Epithelial cell of esophagus (primary cell): ENCODE measurements at regions not wholly inside any gene's neighbourhood (a gene's known extent, or its start where the extent isn't known, plus 50 kb on each side); places are given as distances from the start of the nearest gene placed in this dataset.

ENCODE experiments used
- DNase-seq: peaks from one replicate; pipeline ENCODE4 v3.0.0; 2010; ENCODE audit warnings: low read depth
- H3K4me3 ChIP-seq: 2 replicates; pipeline ENCODE4 v1.5.1; 2011; ENCODE audit warnings: mild to moderate bottlenecking, low read length, control low read depth
- TF ChIP-seq, protein P1 (sequence below): IDR thresholded peaks from 2 replicates; pipeline ENCODE4 v1.5.1; 2011; ENCODE audit warnings: low read depth, mild to moderate bottlenecking, low read length, control low read depth, inconsistent platforms; ENCODE audit not compliant: insufficient read depth; ENCODE audit errors: missing control alignments

DNA sequence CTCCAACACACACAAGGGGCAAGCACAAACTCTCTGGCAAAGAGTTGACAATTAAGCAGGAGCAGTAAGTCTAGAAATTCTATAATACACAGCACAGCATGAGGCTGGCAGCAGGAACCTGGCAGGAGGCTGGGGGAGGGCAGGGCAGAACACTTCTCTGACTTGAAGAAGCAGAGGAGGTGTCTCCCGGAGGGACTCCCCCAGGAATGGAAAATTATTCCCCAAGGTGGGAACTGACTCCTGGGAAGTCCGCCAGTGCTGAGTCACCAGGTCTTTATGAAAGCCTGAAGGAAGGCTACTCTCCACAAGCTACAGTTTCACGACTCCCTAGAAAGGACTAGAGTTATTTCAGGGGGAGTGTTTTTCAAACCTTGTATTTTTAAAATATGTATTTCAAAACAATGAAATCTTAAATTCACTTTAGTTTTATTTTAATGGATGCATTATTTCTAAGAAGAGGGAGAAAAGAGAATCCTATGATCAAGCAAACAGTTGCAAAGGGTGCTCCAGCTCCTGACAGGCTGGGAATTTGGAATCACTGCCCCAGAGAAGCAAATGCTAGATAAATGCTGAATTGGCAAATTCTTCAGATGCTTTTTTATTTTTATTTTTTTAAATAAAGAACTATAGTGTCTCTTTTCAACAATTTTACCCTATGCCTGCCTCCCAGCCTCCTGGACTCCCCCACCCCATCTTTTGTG, 192.8 kb downstream of the LY86 start:
- H3K4me3 ChIP-seq, result no peak overlapping the region
- DNase-seq, result peak; percentile 77
- TF ChIP-seq, protein P1, sequence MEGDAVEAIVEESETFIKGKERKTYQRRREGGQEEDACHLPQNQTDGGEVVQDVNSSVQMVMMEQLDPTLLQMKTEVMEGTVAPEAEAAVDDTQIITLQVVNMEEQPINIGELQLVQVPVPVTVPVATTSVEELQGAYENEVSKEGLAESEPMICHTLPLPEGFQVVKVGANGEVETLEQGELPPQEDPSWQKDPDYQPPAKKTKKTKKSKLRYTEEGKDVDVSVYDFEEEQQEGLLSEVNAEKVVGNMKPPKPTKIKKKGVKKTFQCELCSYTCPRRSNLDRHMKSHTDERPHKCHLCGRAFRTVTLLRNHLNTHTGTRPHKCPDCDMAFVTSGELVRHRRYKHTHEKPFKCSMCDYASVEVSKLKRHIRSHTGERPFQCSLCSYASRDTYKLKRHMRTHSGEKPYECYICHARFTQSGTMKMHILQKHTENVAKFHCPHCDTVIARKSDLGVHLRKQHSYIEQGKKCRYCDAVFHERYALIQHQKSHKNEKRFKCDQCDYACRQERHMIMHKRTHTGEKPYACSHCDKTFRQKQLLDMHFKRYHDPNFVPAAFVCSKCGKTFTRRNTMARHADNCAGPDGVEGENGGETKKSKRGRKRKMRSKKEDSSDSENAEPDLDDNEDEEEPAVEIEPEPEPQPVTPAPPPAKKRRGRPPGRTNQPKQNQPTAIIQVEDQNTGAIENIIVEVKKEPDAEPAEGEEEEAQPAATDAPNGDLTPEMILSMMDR, result no peak

DNA sequence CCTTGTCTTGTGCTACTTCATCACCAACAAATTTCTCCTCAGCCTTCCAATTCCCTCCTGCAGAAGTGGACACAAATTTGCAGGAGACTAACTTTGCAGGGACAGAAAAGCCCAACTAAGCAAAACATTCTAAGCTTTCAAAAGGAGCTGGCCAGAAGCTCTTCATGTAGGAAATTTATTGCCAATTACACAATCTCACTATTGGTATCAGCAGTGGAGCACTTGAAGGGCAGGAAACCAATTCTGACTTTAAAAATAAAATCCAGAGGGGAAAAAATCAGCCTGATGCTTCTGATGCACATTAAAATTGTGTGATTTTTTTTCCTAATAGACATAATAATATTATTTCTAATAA, 193.3 kb downstream of the LY86 start:
- TF ChIP-seq, protein P1, result no peak
- no peak for DNase-seq
- no peak overlapping the region for H3K4me3 ChIP-seq

DNA sequence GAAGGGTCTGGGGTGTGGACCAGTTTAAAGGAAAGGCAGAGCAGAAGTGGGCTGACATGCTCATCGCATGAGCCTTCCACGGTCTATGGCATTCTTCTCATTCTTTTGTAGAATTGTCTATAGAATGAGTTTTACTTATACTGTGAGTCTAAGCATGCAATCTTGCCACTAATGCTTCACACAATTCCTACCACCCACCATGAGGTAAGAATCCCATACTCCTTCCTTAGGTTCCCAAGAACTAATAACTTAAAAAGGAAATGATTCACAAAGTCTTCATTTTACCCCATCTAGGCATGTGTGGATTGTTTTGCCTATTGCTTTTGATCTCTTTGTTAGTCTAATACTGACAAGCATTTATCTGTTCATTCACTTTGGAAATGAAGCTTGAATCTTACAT, 195.2 kb downstream of the LY86 start:
- H3K4me3 ChIP-seq, result no peak overlapping the region
- TF ChIP-seq, protein P1, result no peak
- peak; percentile 40 for DNase-seq

DNA sequence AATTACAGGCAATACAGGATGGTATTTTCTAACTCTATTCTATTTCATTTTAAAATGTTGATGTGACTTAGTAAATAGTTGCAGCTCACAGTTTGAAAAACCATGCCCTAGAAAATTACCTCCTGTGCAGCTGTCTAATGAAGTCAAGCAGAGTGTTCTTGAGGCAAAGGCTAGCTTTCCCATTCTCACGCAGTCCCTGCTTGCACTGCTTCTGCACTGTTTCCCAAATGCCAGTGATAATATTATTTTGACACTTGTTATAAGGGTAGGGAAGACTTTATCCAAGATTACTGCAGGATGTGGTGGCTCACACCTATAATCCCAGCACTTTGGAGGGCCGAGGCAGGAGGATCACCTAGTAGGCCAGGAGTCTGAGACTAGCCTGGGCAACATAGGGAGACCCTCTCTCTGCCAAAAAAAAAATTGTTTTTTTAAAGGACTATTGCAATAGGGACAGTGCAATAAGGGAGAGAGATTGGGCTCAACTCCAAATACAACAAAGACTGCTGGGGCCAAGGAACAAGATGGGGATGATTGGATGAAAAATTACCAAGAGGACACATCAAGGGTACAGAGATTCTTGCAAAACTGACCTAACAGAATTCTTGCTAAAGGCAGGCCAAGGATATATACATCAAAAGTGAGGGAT, 196.1 kb downstream of the LY86 start:
- H3K4me3 ChIP-seq, result no peak overlapping the region
- TF ChIP-seq, protein P1, result no peak
- DNase-seq, result no peak

DNA sequence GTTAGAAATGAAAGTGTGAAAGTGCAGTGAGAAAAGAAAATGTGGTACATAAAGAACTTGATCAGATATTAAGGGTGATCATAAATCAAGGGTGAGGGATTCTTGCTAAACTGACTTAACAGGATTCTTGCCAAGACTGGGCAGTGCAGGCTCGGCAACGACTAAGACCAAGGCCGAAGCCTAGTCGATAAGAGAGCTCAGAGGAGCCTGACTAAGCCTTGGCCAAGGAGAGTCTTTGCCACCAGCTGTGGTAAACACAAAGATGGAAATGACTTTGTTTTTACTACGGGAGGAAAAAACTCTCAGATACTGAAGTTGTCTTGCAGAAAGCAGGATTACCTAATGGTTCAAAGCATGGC, 196.6 kb downstream of the LY86 start:
- no peak overlapping the region for H3K4me3 ChIP-seq

DNA sequence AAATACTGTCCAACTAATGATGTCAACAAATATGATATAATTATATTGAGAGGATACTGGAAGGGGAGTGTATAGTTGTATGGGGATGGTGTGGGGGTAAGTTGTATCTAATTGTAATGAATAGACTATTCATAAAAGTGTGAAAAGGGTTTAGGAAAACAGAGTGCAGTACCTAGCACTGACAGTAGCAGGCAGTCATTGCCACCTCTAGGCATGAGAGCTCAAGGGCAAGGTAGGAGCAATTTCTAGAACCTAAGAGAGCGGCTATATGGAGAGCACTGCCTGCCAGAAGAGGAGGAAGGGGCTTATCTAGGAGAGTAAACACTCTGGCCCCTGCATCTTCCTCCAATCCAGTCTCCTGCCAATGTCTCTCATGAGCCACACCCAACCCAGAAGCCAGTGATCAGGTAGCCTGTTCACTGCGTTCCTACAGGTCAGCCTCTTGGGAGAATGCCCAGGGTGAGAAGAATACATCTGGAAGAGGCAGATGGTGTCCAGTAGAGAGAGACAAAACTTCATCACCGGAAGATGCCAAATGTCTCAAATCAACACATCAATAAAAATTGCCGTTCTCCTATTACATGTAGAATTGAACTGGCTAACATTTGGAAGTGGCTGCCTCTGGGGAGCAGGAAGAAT, 200.0 kb downstream of the LY86 start:
- no peak overlapping the region for H3K4me3 ChIP-seq
- peak; percentile 30 for DNase-seq
- TF ChIP-seq, protein P1, result peak; percentile 61

More for the DNA sequence above, 196.6 kb downstream of the LY86 start:
- no peak for DNase-seq
- TF ChIP-seq, protein P1, result no peak

DNA sequence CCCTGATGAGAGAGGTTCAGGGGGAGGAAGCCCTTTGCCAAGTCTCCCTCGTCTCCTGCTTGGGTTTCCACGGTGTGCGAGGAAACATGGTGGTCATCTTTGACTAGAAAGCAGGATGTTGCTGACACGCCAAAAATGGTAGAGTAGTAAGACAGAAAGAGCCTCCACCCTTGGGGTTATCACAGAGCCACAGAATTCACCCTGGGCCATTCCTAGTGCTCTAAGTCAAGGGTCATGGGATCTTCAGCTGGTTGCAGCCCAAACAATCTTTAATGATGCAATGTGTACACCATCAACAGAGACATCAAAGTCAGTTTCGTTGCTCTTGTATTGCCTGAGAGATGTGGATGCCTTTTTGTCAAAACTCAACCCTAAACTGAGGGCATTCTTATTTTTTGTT, 201.9 kb downstream of the LY86 start:
- no peak for DNase-seq
- TF ChIP-seq, protein P1, result no peak

More for the DNA sequence above, 201.9 kb downstream of the LY86 start:
- no peak overlapping the region for H3K4me3 ChIP-seq
